ACC112 (cell line): ENCODE measurements at regions not wholly inside any gene's neighbourhood (a gene's known extent, or its start where the extent isn't known, plus 50 kb on each side); places are given as distances from the start of the nearest gene placed in this dataset.

Source experiments
- H2AFZ ChIP-seq: fragments of 200-600 bp; sonication (generic); one replicate; pipeline ENCODE4 v1.6.0; 2017; ENCODE audit warnings: antibody characterized with exemption, low read length; ENCODE audit not compliant: unreplicated experiment
- H3K27ac ChIP-seq: fragments of 200-600 bp; sonication (generic); 2 replicates; pipeline ENCODE4 v1.5.1; 2014; ENCODE audit warnings: low read depth, mild to moderate bottlenecking, antibody characterized with exemption, low read length, moderate library complexity
- H3K27me3 ChIP-seq: fragments of 200-600 bp; sonication (generic); 2 replicates; pipeline ENCODE4 v1.6.1; 2014; ENCODE audit warnings: mild to moderate bottlenecking, antibody characterized with exemption, low read length, moderate library complexity, mixed read lengths; ENCODE audit not compliant: insufficient read depth
- H3K36me3 ChIP-seq: fragments of 200-600 bp; sonication (generic); 2 replicates; pipeline ENCODE4 v1.6.1; 2016; ENCODE audit warnings: mild to moderate bottlenecking, antibody characterized with exemption, low read length, moderate library complexity, mixed read lengths; ENCODE audit not compliant: insufficient read depth
- H3K4me1 ChIP-seq: fragments of 200-600 bp; sonication (generic); one replicate; pipeline ENCODE4 v1.6.1; 2016; ENCODE audit warnings: low read length, mixed read lengths; ENCODE audit not compliant: insufficient read depth, unreplicated experiment, control insufficient read depth
- H3K4me3 ChIP-seq: fragments of 200-600 bp; sonication (generic); 2 replicates; pipeline ENCODE4 v1.5.1; 2014; ENCODE audit warnings: mild to moderate bottlenecking, low read depth, low read length
- H3K79me2 ChIP-seq: fragments of 200-600 bp; sonication (generic); one replicate; pipeline ENCODE4 v1.6.0; 2016; ENCODE audit warnings: low read length; ENCODE audit not compliant: control insufficient read depth, unreplicated experiment, insufficient read depth

GRCh38 chr4:3690551-3691152, 75.5 kb upstream of the ADRA2C start:
- H3K4me1 ChIP-seq: no peaks in the 10 kb centered on the region
- no peak overlapping the region for H2AFZ ChIP-seq
- H3K27ac ChIP-seq: no peak overlapping the region
- H3K4me3 ChIP-seq: no peak overlapping the region
- no peaks in the 10 kb centered on the region for H3K36me3 ChIP-seq
- H3K27me3 ChIP-seq: peaks cover 36% of the 10 kb centered on the region
- no peaks in the 10 kb centered on the region for H3K79me2 ChIP-seq

GRCh38 chr4:3689576-3690550, 76.3 kb upstream of the ADRA2C start:
- H3K79me2 ChIP-seq: no peaks in the 10 kb centered on the region
- H3K27me3 ChIP-seq: peaks cover 32% of the 10 kb centered on the region

GRCh38 chr4:3689006-3689405, 77.2 kb upstream of the ADRA2C start:
- H3K27me3 ChIP-seq: peaks cover 24% of the 10 kb centered on the region
- H3K79me2 ChIP-seq: no peaks in the 10 kb centered on the region
- no peaks in the 10 kb centered on the region for H3K36me3 ChIP-seq
- no peaks in the 10 kb centered on the region for H3K4me1 ChIP-seq
- H3K27ac ChIP-seq: no peak overlapping the region
- H3K4me3 ChIP-seq: no peak overlapping the region
- H2AFZ ChIP-seq: no peak overlapping the region

More at GRCh38 chr4:3689576-3690550, 76.3 kb upstream of the ADRA2C start:
- Histone ChIP-seq H3K36me3 (no peaks in the 10 kb centered on the region), H3K4me3 (no peak overlapping the region), H3K27ac (no peak overlapping the region), H2AFZ (no peak overlapping the region), H3K4me1 (no peaks in the 10 kb centered on the region)

- H3K4me3 ChIP-seq: no peak overlapping the region
- H3K79me2 ChIP-seq: no peaks in the 10 kb centered on the region
- H3K27ac ChIP-seq: no peak overlapping the region
- no peak overlapping the region for H2AFZ ChIP-seq
- H3K27me3 ChIP-seq: peaks cover 22% of the 10 kb centered on the region
- no peaks in the 10 kb centered on the region for H3K4me1 ChIP-seq
- no peaks in the 10 kb centered on the region for H3K36me3 ChIP-seq
Measured at GRCh38 chr4:3688018-3688998, 77.9 kb upstream of the ADRA2C start.

- no peak overlapping the region for H3K27ac ChIP-seq
- no peaks in the 10 kb centered on the region for H3K79me2 ChIP-seq
Measured at GRCh38 chr4:3687538-3687937, 78.6 kb upstream of the ADRA2C start.

GRCh38 chr4:3686753-3687152, 79.4 kb upstream of the ADRA2C start:
- Histone ChIP-seq H3K27ac (no peak overlapping the region), H3K36me3 (no peaks in the 10 kb centered on the region), H3K4me1 (no peaks in the 10 kb centered on the region), H3K79me2 (no peaks in the 10 kb centered on the region), H2AFZ (no peak overlapping the region), H3K27me3 (peaks cover 11% of the 10 kb centered on the region; the same call in 1 of the 2 replicates), H3K4me3 (no peak overlapping the region)

More at GRCh38 chr4:3687538-3687937, 78.6 kb upstream of the ADRA2C start:
- H2AFZ ChIP-seq: no peak overlapping the region
- no peaks in the 10 kb centered on the region for H3K36me3 ChIP-seq
- H3K4me1 ChIP-seq: no peaks in the 10 kb centered on the region
- H3K4me3 ChIP-seq: no peak overlapping the region
- peaks cover 19% of the 10 kb centered on the region for H3K27me3 ChIP-seq

GRCh38 chr4:3685081-3685645, 81.0 kb upstream of the ADRA2C start:
- no peak overlapping the region for H3K27ac ChIP-seq
- H3K4me1 ChIP-seq: no peaks in the 10 kb centered on the region
- H3K36me3 ChIP-seq: no peaks in the 10 kb centered on the region
- H2AFZ ChIP-seq: no peak overlapping the region
- peaks cover 12% of the 10 kb centered on the region; the same call in 1 of the 2 replicates for H3K27me3 ChIP-seq
- H3K79me2 ChIP-seq: no peaks in the 10 kb centered on the region
- H3K4me3 ChIP-seq: no peak overlapping the region

GRCh38 chr4:3684546-3684945, 81.6 kb upstream of the ADRA2C start:
- Histone ChIP-seq H3K36me3 (no peaks in the 10 kb centered on the region), H2AFZ (no peak overlapping the region), H3K27ac (no peak overlapping the region), H3K79me2 (no peaks in the 10 kb centered on the region), H3K27me3 (peaks cover 14% of the 10 kb centered on the region; the same call in 1 of the 2 replicates), H3K4me1 (no peaks in the 10 kb centered on the region), H3K4me3 (no peak overlapping the region)

GRCh38 chr4:3683744-3684421, 82.3 kb upstream of the ADRA2C start:
- Histone ChIP-seq H3K27ac (no peak overlapping the region), H3K36me3 (no peaks in the 10 kb centered on the region), H3K4me3 (no peak overlapping the region), H3K4me1 (no peaks in the 10 kb centered on the region), H3K27me3 (peaks cover 21% of the 10 kb centered on the region; the same call in 1 of the 2 replicates), H2AFZ (no peak overlapping the region), H3K79me2 (no peaks in the 10 kb centered on the region)
